WERI-Rb-1 (cell line): ENCODE measurements at regions not wholly inside any gene's neighbourhood (a gene's known extent, or its start where the extent isn't known, plus 50 kb on each side); places are given as distances from the start of the nearest gene placed in this dataset.

Experiments
- DNase-seq: peaks from one replicate; pipeline ENCODE4 v3.0.0-alpha.2; 2020
- H3K27ac ChIP-seq: fragments of 250-450 bp; sonication (Bioruptor Pico); 2 replicates; pipeline ENCODE4 v1.5.1; 2020; ENCODE audit warnings: mild to moderate bottlenecking, moderate library complexity
- H3K27me3 ChIP-seq: fragments of 250-450 bp; sonication (Bioruptor Pico); 2 replicates; pipeline ENCODE4 v1.5.1; 2021; ENCODE audit warnings: mild to moderate bottlenecking, low read depth, moderate library complexity; ENCODE audit not compliant: insufficient read depth, severe bottlenecking
- H3K36me3 ChIP-seq: fragments of 250-450 bp; sonication (Bioruptor Pico); 2 replicates; pipeline ENCODE4 v1.5.1; 2020; ENCODE audit warnings: mild to moderate bottlenecking, moderate library complexity
- H3K4me3 ChIP-seq: 2 replicates; pipeline ENCODE4 v1.5.1; 2011; ENCODE audit warnings: low read depth, mild to moderate bottlenecking, control low read depth, low read length
- H3K9me3 ChIP-seq: fragments of 250-450 bp; sonication (Bioruptor Pico); 2 replicates; pipeline ENCODE4 v1.5.1; 2021; ENCODE audit warnings: mild to moderate bottlenecking, moderate library complexity; ENCODE audit not compliant: severe bottlenecking
- CTCF ChIP-seq: IDR thresholded peaks from 2 replicates; pipeline ENCODE4 v1.5.1; 2011; ENCODE audit warnings: low read depth, mild to moderate bottlenecking, control low read depth, inconsistent platforms, low read length

GRCh38 chr6:108744996-108745395, 103.2 kb upstream of the ARMC2 start:
- Histone ChIP-seq H3K9me3 (no peaks in the 10 kb centered on the region), H3K27me3 (no peaks in the 10 kb centered on the region), H3K4me3 (no peak overlapping the region), H3K27ac (no peak overlapping the region), H3K36me3 (no peaks in the 10 kb centered on the region)
- no peak for DNase-seq
- TF ChIP-seq CTCF = no peak

- H3K4me3 ChIP-seq = no peak overlapping the region
- no peak for TF ChIP-seq CTCF
- DNase-seq = no peak
- H3K36me3 ChIP-seq = no peaks in the 10 kb centered on the region
- H3K9me3 ChIP-seq = no peaks in the 10 kb centered on the region
- H3K27ac ChIP-seq = no peak overlapping the region
- H3K27me3 ChIP-seq = no peaks in the 10 kb centered on the region
Observed at GRCh38 chr6:108745664-108746336, 102.4 kb upstream of the ARMC2 start.

GRCh38 chr6:108746366-108746765, 101.9 kb upstream of the ARMC2 start:
- TF ChIP-seq CTCF = no peak
- H3K4me3 ChIP-seq = no peak overlapping the region
- no peaks in the 10 kb centered on the region for H3K36me3 ChIP-seq
- no peak for DNase-seq
- no peak overlapping the region for H3K27ac ChIP-seq
- H3K27me3 ChIP-seq = no peaks in the 10 kb centered on the region
- H3K9me3 ChIP-seq = no peaks in the 10 kb centered on the region

- Histone ChIP-seq H3K27ac (no peak overlapping the region), H3K9me3 (no peaks in the 10 kb centered on the region), H3K4me3 (no peak overlapping the region), H3K27me3 (no peaks in the 10 kb centered on the region), H3K36me3 (no peaks in the 10 kb centered on the region)
- no peak for TF ChIP-seq CTCF
- no peak for DNase-seq
Observed at GRCh38 chr6:108746836-108747575, 101.2 kb upstream of the ARMC2 start.

GRCh38 chr6:108748055-108748454, 100.2 kb upstream of the ARMC2 start:
- Histone ChIP-seq H3K27ac (no peak overlapping the region), H3K27me3 (no peaks in the 10 kb centered on the region), H3K9me3 (no peaks in the 10 kb centered on the region), H3K36me3 (no peaks in the 10 kb centered on the region), H3K4me3 (no peak overlapping the region)
- DNase-seq = no peak
- no peak for TF ChIP-seq CTCF

GRCh38 chr6:108748959-108749358, 99.3 kb upstream of the ARMC2 start:
- no peak for TF ChIP-seq CTCF
- Histone ChIP-seq H3K36me3 (no peaks in the 10 kb centered on the region), H3K4me3 (no peak overlapping the region), H3K27ac (no peak overlapping the region), H3K27me3 (no peaks in the 10 kb centered on the region), H3K9me3 (no peaks in the 10 kb centered on the region)
- no peak for DNase-seq
